Large intestine (tissue), 3 donors: ENCODE measurements at regions not wholly inside any gene's neighbourhood (a gene's known extent, or its start where the extent isn't known, plus 50 kb on each side); places are given as distances from the start of the nearest gene placed in this dataset.
A peak's percentile ranks its signal among the peaks of the same experiment; 100 is the strongest.

Experiments used
- DNase-seq, 2 donors: peaks; one replicate each; pipeline versions ENCODE4 v3.0.0 to v3.0.0-alpha.2; 2013
- H3K27ac ChIP-seq: one replicate; pipeline ENCODE4 v1.5.1; 2013; ENCODE audit warnings: low read length
- H3K27me3 ChIP-seq: 2 replicates; pipeline ENCODE4 v1.6.1; 2013; ENCODE audit warnings: low read length; ENCODE audit not compliant: control insufficient read depth, insufficient read depth
- H3K36me3 ChIP-seq: 2 replicates; pipeline ENCODE4 v1.6.1; 2013; ENCODE audit warnings: low read length; ENCODE audit not compliant: control insufficient read depth, insufficient read depth
- H3K4me1 ChIP-seq: one replicate; pipeline ENCODE4 v1.6.1; 2013; ENCODE audit warnings: low read length; ENCODE audit not compliant: control insufficient read depth, insufficient read depth
- H3K4me3 ChIP-seq: one replicate; pipeline ENCODE4 v1.5.1; 2013; ENCODE audit warnings: low read length
- H3K9me3 ChIP-seq: one replicate; pipeline ENCODE4 v1.6.1; 2013; ENCODE audit warnings: mild to moderate bottlenecking, low read depth, low read length, moderate library complexity; ENCODE audit not compliant: control insufficient read depth
- WGBS: methylation state at CpG from one replicate; pipeline ENCODE4 v1.1.5; 2013; ENCODE audit warnings: low lambda C conversion rate; ENCODE audit not compliant: insufficient coverage; 5-methylcytosine and 5-hydroxymethylcytosine counted together

DNA sequence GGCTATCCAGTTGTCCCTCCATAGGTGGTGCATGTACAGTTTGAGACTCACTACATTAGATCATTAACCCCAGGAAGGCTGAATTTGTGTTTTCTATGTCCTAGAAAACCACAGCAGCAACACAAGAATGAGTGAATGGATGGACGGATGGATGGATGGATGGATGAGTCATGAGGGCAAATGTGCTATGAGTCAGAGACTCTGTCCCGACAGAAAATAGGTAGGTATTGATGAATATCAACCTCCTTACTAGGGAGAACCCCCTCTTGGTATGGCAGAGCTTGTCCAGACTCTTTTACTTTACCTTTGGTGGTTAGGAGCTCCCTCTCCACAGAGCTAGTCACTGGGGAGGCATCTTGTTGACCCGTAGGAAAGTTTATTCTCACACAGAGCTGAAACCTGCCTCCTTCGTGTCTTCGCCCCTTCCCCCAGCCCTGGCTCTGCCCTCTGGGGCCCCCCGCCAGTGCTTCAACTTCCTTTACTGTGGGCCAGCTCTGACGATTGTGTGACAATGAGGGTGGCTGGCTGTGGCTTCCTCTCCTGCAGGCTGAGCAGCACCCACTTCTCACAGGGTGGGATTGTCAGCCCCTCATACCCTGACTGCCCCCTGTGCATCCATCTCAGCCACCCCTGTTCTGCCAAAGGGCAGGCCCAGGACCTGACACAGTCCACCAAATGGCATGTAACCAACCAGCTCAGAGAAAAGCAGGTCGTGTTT lies 145.2 kb downstream of the FOXD2 start:
- Histone ChIP-seq H3K27me3 (no peaks in the 10 kb centered on the region), H3K4me3 (no peak overlapping the region), H3K27ac (no peak overlapping the region), H3K4me1 (peaks cover 10% of the 10 kb centered on the region), H3K36me3 (no peaks in the 10 kb centered on the region), H3K9me3 (no peaks in the 10 kb centered on the region)
- DNase-seq, result no peak
- WGBS, result 100% methylated on average over 1 of the region's 8 CpGs

DNA sequence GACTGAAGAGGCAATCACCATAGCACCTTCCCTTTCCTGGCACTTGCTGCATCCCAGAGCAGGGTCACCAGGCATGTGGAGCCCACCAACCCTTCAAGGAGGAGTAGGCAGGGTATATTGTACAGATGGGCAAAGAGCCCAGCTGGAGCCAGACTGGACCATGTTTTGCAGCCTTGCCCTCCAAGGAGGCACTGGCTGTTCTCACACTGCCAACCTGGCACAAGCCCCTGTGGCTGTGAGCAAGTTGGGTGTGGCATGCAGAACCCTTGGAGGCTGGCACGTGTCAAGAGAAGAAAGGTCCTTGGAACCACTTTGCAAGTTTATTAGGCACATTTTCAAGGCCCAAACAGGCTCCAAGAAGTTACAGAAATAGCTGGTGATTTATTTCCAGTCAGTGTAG lies 146.4 kb downstream of the FOXD2 start:
- Histone ChIP-seq H3K27me3 (no peaks in the 10 kb centered on the region), H3K27ac (no peak overlapping the region), H3K4me3 (no peak overlapping the region), H3K36me3 (no peaks in the 10 kb centered on the region), H3K4me1 (peaks cover 3% of the 10 kb centered on the region), H3K9me3 (no peaks in the 10 kb centered on the region)
- WGBS, result no CpG with 5 or more reads among the region's 1 CpG
- no peak for DNase-seq

DNA sequence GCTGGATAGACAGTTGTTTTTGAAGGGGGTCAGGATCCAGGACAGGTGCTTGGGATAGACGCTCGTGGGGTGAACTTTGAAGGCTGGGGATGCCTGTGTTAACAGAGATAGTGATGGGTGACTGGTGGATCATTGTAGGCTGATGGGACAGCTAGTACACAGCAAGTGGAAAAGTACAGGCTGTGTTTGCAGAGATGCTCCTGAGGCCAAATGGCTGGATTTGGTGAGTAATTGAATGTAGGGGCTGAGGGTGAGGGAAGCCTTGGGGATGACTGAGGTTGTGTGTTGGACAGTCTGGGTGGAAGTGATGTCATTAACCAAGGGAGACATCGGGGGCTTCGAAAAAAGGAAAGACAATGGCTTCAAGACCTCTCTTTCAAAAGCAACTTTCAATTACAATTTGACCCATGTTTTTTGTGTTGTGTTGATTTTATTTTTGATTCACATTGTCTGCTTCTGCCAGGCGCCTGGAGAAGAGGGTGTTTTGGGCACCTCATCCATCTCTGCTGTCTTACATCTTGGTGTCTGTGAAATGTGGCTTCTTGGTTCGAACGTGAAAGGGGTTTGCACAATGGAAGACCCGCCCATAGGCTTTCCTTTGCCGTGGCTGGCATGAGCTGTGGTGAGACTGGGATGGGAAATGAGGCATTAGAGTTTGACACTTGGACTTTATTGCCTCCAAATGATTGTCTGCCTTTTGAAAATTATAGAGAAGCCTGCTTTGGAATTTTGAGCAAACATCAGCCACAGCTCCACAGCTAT lies 147.5 kb downstream of the FOXD2 start:
- Histone ChIP-seq H3K27me3 (no peaks in the 10 kb centered on the region), H3K27ac (no peak overlapping the region), H3K4me3 (no peak overlapping the region), H3K36me3 (no peaks in the 10 kb centered on the region), H3K9me3 (no peaks in the 10 kb centered on the region), H3K4me1 (peaks cover 3% of the 10 kb centered on the region)
- 100% methylated on average over 3 of the region's 9 CpGs for WGBS
- no peak for DNase-seq

DNA sequence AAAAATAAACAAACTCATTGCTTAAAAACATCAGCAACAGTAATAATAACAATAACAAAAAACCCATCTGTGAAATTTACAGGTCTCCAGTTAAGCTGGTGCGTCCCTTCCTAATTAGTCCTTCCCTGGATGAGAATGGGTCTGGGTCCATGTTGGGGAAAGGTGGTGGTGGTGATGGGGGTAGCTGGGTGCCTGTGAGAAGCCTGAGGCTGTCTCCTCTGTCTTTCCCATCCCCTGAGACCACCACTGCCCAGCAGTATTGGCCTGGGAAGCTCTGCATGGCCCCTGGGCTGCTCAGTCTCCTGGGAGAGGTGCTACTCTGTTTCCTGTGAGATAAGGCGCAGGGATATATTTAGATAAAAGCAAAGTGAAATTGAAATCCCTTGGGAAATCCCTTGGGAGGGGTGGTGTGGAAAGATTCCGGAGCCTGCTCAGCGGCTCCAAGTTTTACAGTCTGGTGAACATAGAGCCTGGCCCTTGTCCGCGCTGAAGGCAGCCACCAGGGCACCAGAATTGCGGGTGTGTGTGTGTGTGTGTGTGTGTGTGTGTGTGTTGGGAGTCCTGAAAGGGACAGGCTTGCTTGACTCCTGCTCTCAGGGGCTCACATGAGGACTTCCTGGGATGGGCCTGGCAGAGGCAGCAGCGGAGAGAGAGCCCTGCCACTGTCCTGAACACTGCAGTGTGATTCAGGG lies 150.2 kb downstream of the FOXD2 start:
- Histone ChIP-seq H3K27ac (no peak overlapping the region), H3K9me3 (no peaks in the 10 kb centered on the region), H3K36me3 (no peaks in the 10 kb centered on the region), H3K4me3 (no peak overlapping the region), H3K4me1 (peaks cover 9% of the 10 kb centered on the region), H3K27me3 (peaks cover 10% of the 10 kb centered on the region)
- DNase-seq, result peak in 1 of 2 donors; percentile 60
- WGBS, result no CpG with 5 or more reads among the region's 8 CpGs

DNA sequence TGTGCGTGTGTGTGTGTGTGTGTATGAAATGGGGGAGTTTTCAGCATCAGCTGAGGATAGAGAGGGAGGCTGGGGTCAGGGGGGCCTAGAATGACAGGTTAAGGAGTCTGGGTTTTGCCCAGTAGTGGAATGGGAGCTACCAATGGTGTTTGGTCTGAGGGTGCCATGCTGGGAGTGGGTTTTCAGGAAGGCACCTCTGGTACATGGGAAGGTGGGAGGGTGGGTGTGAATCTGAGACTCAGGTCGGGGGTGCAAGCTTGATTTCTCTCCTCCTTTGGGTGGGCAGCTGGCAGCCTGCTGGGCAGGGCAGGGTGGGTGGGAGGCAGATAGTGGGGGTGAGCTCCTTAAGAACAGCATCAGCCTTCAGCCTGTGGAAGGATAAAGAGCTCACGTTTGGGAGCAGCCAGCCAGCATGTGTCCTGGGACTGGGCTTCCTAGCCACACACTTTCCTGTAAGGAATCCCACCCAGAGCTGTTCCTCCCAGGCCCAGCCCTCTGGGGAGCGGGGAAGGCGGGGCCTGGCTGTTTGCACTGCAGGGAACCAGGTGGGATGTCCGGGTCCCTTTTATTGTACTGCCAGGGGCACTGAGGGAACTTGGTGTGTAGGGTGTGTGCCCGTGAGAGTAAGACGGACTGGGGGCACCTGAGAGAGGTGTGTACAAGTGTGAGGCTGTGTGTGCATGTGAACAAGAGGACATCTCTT lies 152.8 kb downstream of the FOXD2 start:
- H3K27me3 ChIP-seq, result peaks cover 21% of the 10 kb centered on the region

DNA sequence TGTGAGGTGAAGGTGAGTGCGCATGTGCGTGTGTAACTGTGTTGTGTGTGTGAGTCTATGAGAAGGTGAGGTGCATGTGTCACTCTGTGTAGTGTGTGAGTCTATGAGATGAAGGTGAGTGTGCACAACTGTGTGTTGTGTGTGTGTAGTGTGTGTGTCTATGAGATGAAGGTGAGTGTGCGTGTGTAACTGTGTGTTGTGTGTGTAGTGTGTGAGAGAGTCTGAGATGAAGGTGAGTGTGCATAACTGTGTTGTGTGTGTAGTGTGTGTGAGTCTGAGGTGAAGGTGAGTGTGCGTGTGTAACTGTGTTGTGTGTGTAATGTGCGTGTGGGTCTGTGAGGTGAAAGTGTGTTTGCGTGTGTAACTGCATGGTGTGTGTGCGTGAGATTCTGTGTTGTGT lies 154.0 kb downstream of the FOXD2 start:
- H3K27me3 ChIP-seq, result peaks cover 21% of the 10 kb centered on the region
- no peak for DNase-seq
- H3K27ac ChIP-seq, result no peak overlapping the region
- no peak overlapping the region for H3K4me3 ChIP-seq
- no CpG with 5 or more reads among the region's 7 CpGs for WGBS
- no peaks in the 10 kb centered on the region for H3K36me3 ChIP-seq
- H3K4me1 ChIP-seq, result peaks cover 12% of the 10 kb centered on the region
- H3K9me3 ChIP-seq, result no peaks in the 10 kb centered on the region

More for the DNA sequence above, 152.8 kb downstream of the FOXD2 start:
- no peaks in the 10 kb centered on the region for H3K36me3 ChIP-seq
- H3K27ac ChIP-seq, result no peak overlapping the region
- H3K9me3 ChIP-seq, result no peaks in the 10 kb centered on the region
- no CpG with 5 or more reads among the region's 8 CpGs for WGBS
- DNase-seq, result no peak
- H3K4me1 ChIP-seq, result peaks cover 12% of the 10 kb centered on the region
- no peak overlapping the region for H3K4me3 ChIP-seq

DNA sequence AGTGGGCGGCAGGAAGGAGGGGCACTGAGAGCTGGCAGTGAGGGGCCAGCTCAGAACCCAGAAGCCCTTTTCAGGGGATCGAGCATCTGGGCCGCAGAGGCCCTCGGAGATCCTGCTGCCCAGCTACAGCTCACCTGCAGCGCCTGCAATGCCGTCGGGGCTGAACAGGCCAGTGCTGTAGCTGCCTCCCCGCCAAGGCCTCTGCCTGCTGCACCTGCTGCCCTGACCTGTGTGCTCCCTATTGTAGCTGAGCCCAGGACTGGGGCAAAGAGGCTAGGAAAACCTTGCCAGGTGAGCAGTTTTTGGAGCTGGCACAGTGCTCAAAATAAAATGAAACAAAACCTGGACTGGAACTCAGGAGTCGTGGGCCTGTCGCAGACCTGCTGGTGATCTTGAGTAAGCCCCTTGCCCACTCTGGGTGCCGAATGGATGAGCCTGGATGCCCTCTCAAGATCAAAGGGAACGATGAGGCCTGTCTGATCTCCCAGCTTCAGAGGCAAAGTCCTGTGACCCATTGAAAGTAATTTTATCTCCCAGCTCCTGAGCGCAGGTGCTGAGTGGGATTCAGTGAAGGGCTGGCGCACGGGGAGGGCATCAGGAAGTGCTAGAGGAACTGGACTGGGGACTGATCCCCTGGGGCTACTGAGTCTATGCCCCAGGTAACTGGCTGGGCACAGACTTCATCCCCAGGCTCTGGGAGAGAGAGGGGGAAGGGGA lies 154.6 kb downstream of the FOXD2 start:
- Histone ChIP-seq H3K27ac (no peak overlapping the region), H3K4me1 (peaks cover 12% of the 10 kb centered on the region), H3K36me3 (no peaks in the 10 kb centered on the region), H3K9me3 (no peaks in the 10 kb centered on the region), H3K27me3 (peaks cover 21% of the 10 kb centered on the region), H3K4me3 (no peak overlapping the region)
- DNase-seq, result peak in 1 of 2 donors; percentile 49
- WGBS, result no CpG with 5 or more reads among the region's 15 CpGs

DNA sequence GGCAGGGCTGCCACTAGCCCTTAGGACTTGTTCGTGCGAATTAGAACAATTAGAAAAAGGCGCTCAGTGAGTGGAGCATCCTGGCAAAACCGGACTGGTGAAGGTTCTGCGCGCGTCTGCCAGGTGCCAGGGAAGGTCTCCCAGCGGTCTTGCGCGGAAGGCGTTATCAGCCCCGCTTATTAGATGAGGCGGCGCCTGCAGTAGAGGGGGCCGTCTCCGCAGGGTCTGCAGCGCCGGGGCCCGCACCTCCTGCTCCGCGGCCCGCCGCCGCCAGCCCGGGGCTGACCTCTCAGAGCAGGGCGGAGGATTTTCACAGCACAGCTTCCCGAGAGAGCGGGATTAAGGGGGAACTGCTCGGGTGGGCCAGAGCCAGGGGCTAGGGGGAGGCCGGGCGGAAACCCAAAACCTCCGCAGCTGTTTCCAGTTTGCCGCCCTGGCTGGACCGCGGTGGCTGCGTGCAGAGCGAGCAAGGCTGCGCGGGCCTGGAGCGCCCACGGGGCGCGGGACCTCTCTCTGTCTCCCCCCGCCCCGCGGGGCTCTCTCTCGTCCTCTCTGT lies 155.2 kb downstream of the FOXD2 start:
- WGBS, result no CpG with 5 or more reads among the region's 47 CpGs
- Histone ChIP-seq H3K27me3 (peaks cover 21% of the 10 kb centered on the region), H3K27ac (no peak overlapping the region), H3K4me1 (peaks cover 10% of the 10 kb centered on the region), H3K4me3 (no peak overlapping the region), H3K9me3 (no peaks in the 10 kb centered on the region), H3K36me3 (no peaks in the 10 kb centered on the region)
- DNase-seq, result no peak

DNA sequence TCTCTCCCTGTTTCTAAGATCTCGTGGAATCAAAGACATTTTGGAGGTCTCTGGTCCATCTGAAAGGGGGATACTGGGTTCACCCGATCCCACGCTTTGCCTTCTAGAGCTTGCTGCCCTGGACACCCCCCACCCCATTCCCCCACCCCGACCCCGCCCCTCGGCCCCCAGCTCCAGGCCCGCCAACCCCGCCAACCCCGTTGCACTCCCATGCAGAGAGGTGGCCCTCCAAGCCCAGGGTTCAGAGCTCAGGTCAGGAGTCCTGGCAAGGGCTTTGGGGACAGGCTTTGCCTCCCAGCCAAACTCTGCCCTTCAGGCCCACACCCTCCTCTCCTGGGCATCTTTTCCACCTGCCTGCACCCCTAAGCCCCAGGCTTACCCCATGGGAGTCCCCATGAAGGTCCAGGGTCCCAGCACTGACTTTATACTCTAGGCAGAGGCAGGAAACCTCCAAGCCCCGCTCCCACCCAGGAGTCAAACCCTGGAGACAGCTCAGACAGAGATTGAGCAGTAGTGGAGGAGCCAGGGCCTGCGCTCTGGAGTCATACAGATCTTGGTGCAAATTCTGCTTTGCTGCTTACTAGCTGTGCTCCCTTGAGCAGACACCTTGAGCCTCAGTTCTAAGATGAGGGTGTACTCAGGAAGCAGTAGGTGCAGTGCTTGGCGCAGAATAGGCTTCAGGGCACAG lies 155.9 kb downstream of the FOXD2 start:
- Histone ChIP-seq H3K27ac (no peak overlapping the region), H3K27me3 (peaks cover 21% of the 10 kb centered on the region), H3K36me3 (no peaks in the 10 kb centered on the region), H3K4me3 (no peak overlapping the region), H3K4me1 (peaks cover 10% of the 10 kb centered on the region), H3K9me3 (no peaks in the 10 kb centered on the region)
- WGBS, result no CpG with 5 or more reads among the region's 12 CpGs
- no peak for DNase-seq
